ENCODE measurements at regions not wholly inside any gene's neighbourhood (a gene's known extent, or its start where the extent isn't known, plus 50 kb on each side); places are given as distances from the start of the nearest gene placed in this dataset.
"Not testable (repeated sequence)": the region's sequence is repeated elsewhere in the genome, so short reads cannot be mapped to it uniquely, and the experiment has no call there.

- 33 to 100% (median 87%) methylated on average over 1 to 2 of the region's 2 CpGs; no CpG with 5 or more reads in 1 of the 10 experiments for WGBS, 10 experiments
Measured at GRCh38 chr1:232351335-232351734, 278.6 kb downstream of the SIPA1L2 start.

GRCh38 chr1:232346844-232347243 is 283.1 kb downstream of the SIPA1L2 start:
- in situ Hi-C loops (cut with MboI; ENCODE audit: low pct_unique_long_range_greater_than_20kb in 2 of 9, low sequenced_read_pairs in 9 of 9, unreplicated experiment in 9 of 9) = no loop called here

More at GRCh38 chr1:232351335-232351734, 278.6 kb downstream of the SIPA1L2 start:
- ATAC-seq (replicated peaks in 6 of 8) = no peak
- Histone ChIP-seq H3K27ac (no peak overlapping the region), H3K4me3 (no peak overlapping the region), H3K4me1 (replicated peaks in 1 of 2) (peaks cover 4 to 17% of the 10 kb centered on the region in 2 donors)
- in situ Hi-C loops (cut with MboI; ENCODE audit: low pct_unique_long_range_greater_than_20kb in 2 of 9, low sequenced_read_pairs in 9 of 9, unreplicated experiment in 9 of 9) = no loop called here

GRCh38 chr1:232344791-232345399 is 285.0 kb downstream of the SIPA1L2 start:
- no peak overlapping the region for H3K27ac ChIP-seq
- no peak overlapping the region for H3K4me3 ChIP-seq
- ATAC-seq (replicated peaks in 6 of 8) = no peak
- in situ Hi-C loops (cut with MboI; ENCODE audit: low pct_unique_long_range_greater_than_20kb in 2 of 9, low sequenced_read_pairs in 9 of 9, unreplicated experiment in 9 of 9) = no loop called here
- peaks cover 4 to 12% of the 10 kb centered on the region in 2 donors for H3K4me1 ChIP-seq (replicated peaks in 1 of 2)
- WGBS, 10 experiments = 20 to 75% (median 56%) methylated on average over 1 to 4 of the region's 4 CpGs; no CpG with 5 or more reads in 1 of the 10 experiments

More at GRCh38 chr1:232346844-232347243, 283.1 kb downstream of the SIPA1L2 start:
- Histone ChIP-seq H3K4me1 (replicated peaks in 1 of 2) (peaks cover 4 to 12% of the 10 kb centered on the region in 2 donors), H3K27ac (no peak overlapping the region), H3K4me3 (no peak overlapping the region)
- 50 to 100% (median 94%) methylated on average over 1 of the region's 1 CpG; no CpG with 5 or more reads in 6 of the 10 experiments for WGBS, 10 experiments
- peak in 5 of 8 experiments; percentile 71 to 100 (median 100) for ATAC-seq (replicated peaks in 6 of 8)

GRCh38 chr1:232344186-232344585 is 285.7 kb downstream of the SIPA1L2 start:
- H3K4me1 ChIP-seq (replicated peaks in 1 of 2) = peaks cover 4 to 12% of the 10 kb centered on the region in 2 donors
- in situ Hi-C loops (cut with MboI; ENCODE audit: low pct_unique_long_range_greater_than_20kb in 2 of 9, low sequenced_read_pairs in 9 of 9, unreplicated experiment in 9 of 9); H3K4me3 ChIP-seq; ATAC-seq (replicated peaks in 6 of 8); H3K27ac ChIP-seq: not testable (repeated sequence)
- WGBS, 10 experiments = no CpG with 5 or more reads among the region's 3 CpGs

GRCh38 chr1:232340446-232340845 is 289.5 kb downstream of the SIPA1L2 start:
- no peak overlapping the region for H3K27ac ChIP-seq
- in situ Hi-C loops (cut with MboI; ENCODE audit: low pct_unique_long_range_greater_than_20kb in 2 of 9, low sequenced_read_pairs in 9 of 9, unreplicated experiment in 9 of 9) = no loop called here
- peaks cover 3 to 4% of the 10 kb centered on the region in 2 donors for H3K4me1 ChIP-seq (replicated peaks in 1 of 2)
- WGBS, 10 experiments = 58 to 100% (median 82%) methylated on average over 1 to 4 of the region's 4 CpGs; no CpG with 5 or more reads in 2 of the 10 experiments
- H3K4me3 ChIP-seq = no peak overlapping the region
- no peak for ATAC-seq (replicated peaks in 6 of 8)

- in situ Hi-C loops (cut with MboI; ENCODE audit: low pct_unique_long_range_greater_than_20kb in 2 of 9, low sequenced_read_pairs in 9 of 9, unreplicated experiment in 9 of 9) = no loop called here
- peaks cover 3 to 4% of the 10 kb centered on the region in 2 donors for H3K4me1 ChIP-seq (replicated peaks in 1 of 2)
- no peak overlapping the region for H3K4me3 ChIP-seq
- no peak for ATAC-seq (replicated peaks in 6 of 8)
- WGBS, 10 experiments = 40 to 70% (median 63%) methylated on average over 1 to 2 of the region's 2 CpGs; no CpG with 5 or more reads in 7 of the 10 experiments
- no peak overlapping the region for H3K27ac ChIP-seq
Measured at GRCh38 chr1:232339073-232339472, 290.9 kb downstream of the SIPA1L2 start.

GRCh38 chr1:232335741-232336293 is 294.1 kb downstream of the SIPA1L2 start:
- 14 to 100% (median 85%) methylated on average over 1 to 4 of the region's 4 CpGs; no CpG with 5 or more reads in 2 of the 10 experiments for WGBS, 10 experiments
- ATAC-seq (replicated peaks in 6 of 8) = peak in 2 of 8 experiments; percentile 39 to 56
- Histone ChIP-seq H3K4me1 (replicated peaks in 1 of 2) (peaks cover 3 to 4% of the 10 kb centered on the region in 2 donors), H3K4me3 (no peak overlapping the region), H3K27ac (no peak overlapping the region)
- in situ Hi-C loops (cut with MboI; ENCODE audit: low pct_unique_long_range_greater_than_20kb in 2 of 9, low sequenced_read_pairs in 9 of 9, unreplicated experiment in 9 of 9) = no loop called here

- in situ Hi-C loops (cut with MboI; ENCODE audit: low pct_unique_long_range_greater_than_20kb in 2 of 9, low sequenced_read_pairs in 9 of 9, unreplicated experiment in 9 of 9) = no loop called here
- WGBS, 10 experiments = 71 to 94% (median 89%) methylated on average over 3 to 5 of the region's 7 CpGs; no CpG with 5 or more reads in 6 of the 10 experiments
- no peak for ATAC-seq (replicated peaks in 6 of 8)
- Histone ChIP-seq H3K4me3 (no peak overlapping the region), H3K27ac (no peak overlapping the region), H3K4me1 (replicated peaks in 1 of 2) (peaks cover 3 to 4% of the 10 kb centered on the region in 2 donors)
Measured at GRCh38 chr1:232335261-232335660, 294.7 kb downstream of the SIPA1L2 start.

GRCh38 chr1:232334811-232335210 is 295.1 kb downstream of the SIPA1L2 start:
- Histone ChIP-seq H3K4me3 (no peak overlapping the region), H3K27ac (no peak overlapping the region), H3K4me1 (replicated peaks in 1 of 2) (peaks cover 3 to 4% of the 10 kb centered on the region in 2 donors)
- ATAC-seq (replicated peaks in 6 of 8) = peak in 3 of 8 experiments; percentile 34 to 60 (median 35)
- in situ Hi-C loops (cut with MboI; ENCODE audit: low pct_unique_long_range_greater_than_20kb in 2 of 9, low sequenced_read_pairs in 9 of 9, unreplicated experiment in 9 of 9) = no loop called here
- 0 to 100% (median 80%) methylated on average over 1 to 4 of the region's 10 CpGs; no CpG with 5 or more reads in 5 of the 10 experiments for WGBS, 10 experiments

- no peak overlapping the region for H3K27ac ChIP-seq
- H3K4me1 ChIP-seq (replicated peaks in 1 of 2) = peaks cover 3 to 4% of the 10 kb centered on the region in 2 donors
- in situ Hi-C loops (cut with MboI; ENCODE audit: low pct_unique_long_range_greater_than_20kb in 2 of 9, low sequenced_read_pairs in 9 of 9, unreplicated experiment in 9 of 9) = no loop called here
- ATAC-seq (replicated peaks in 6 of 8) = no peak
- WGBS, 10 experiments = 0 to 100% (median 75%) methylated on average over 1 to 3 of the region's 3 CpGs; no CpG with 5 or more reads in 1 of the 10 experiments
- no peak overlapping the region for H3K4me3 ChIP-seq
Measured at GRCh38 chr1:232334246-232334645, 295.7 kb downstream of the SIPA1L2 start.

GRCh38 chr1:232333419-232333767 is 296.5 kb downstream of the SIPA1L2 start:
- ATAC-seq (replicated peaks in 6 of 8) = no peak
- Histone ChIP-seq H3K4me1 (replicated peaks in 1 of 2) (peaks cover 9 to 11% of the 10 kb centered on the region in 2 donors), H3K27ac (no peak overlapping the region), H3K4me3 (no peak overlapping the region)
- WGBS, 10 experiments = 67 to 100% (median 100%) methylated on average over 1 to 4 of the region's 5 CpGs; no CpG with 5 or more reads in 2 of the 10 experiments
- in situ Hi-C loops (cut with MboI; ENCODE audit: low pct_unique_long_range_greater_than_20kb in 2 of 9, low sequenced_read_pairs in 9 of 9, unreplicated experiment in 9 of 9) = no loop called here

GRCh38 chr1:232332710-232333418 is 297.1 kb downstream of the SIPA1L2 start:
- in situ Hi-C loops (cut with MboI; ENCODE audit: low pct_unique_long_range_greater_than_20kb in 2 of 9, low sequenced_read_pairs in 9 of 9, unreplicated experiment in 9 of 9); H3K4me3 ChIP-seq; H3K27ac ChIP-seq; ATAC-seq (replicated peaks in 6 of 8): not testable (repeated sequence)
- WGBS, 10 experiments = 20 to 96% (median 86%) methylated on average over 1 to 4 of the region's 9 CpGs; no CpG with 5 or more reads in 4 of the 10 experiments
- peaks cover 14 to 16% of the 10 kb centered on the region in 2 donors for H3K4me1 ChIP-seq (replicated peaks in 1 of 2)

Measured in motor neuron (in vitro differentiated cells).